ENCODE measurements at regions not wholly inside any gene's neighbourhood (a gene's known extent, or its start where the extent isn't known, plus 50 kb on each side); places are given as distances from the start of the nearest gene placed in this dataset.

GRCh38 chr4:3679071-3679825 lies 86.9 kb upstream of the ADRA2C start:
- TF ChIP-seq CTCF (IDR thresholded peaks at IDR 0.05; ENCODE audit: low read length) (no peak), EZH2 (optimal IDR thresholded peaks at IDR 0.05; ENCODE audit: low read depth, low read length) (no peak), EZH2phosphoT487 (IDR thresholded peaks at IDR 0.05; ENCODE audit: low read length) (no peak)
